RKO (cell line): ENCODE measurements at regions not wholly inside any gene's neighbourhood (a gene's known extent, or its start where the extent isn't known, plus 50 kb on each side); places are given as distances from the start of the nearest gene placed in this dataset.
"Not testable (repeated sequence)": the region's sequence is repeated elsewhere in the genome, so short reads cannot be mapped to it uniquely, and the experiment has no call there.

ENCODE experiments used
- DNase-seq: peaks from one replicate; pipeline ENCODE4 v3.0.0-alpha.2; 2016; ENCODE audit warnings: low spot score

GRCh38 chr5:39654715-39655114 is 229.9 kb upstream of the DAB2 start:
- DNase-seq: no peak

GRCh38 chr5:39652481-39652880 is 227.7 kb upstream of the DAB2 start:
- not testable (repeated sequence) for DNase-seq

- DNase-seq: no peak
These were observed 227.3 kb upstream of the DAB2 start for GRCh38 chr5:39652036-39652435.

- DNase-seq: no peak
These were observed 225.4 kb upstream of the DAB2 start for GRCh38 chr5:39650008-39650762.

GRCh38 chr5:39648848-39649227 is 224.1 kb upstream of the DAB2 start:
- DNase-seq: peak; percentile 70

- DNase-seq: no peak
These were observed 223.5 kb upstream of the DAB2 start for GRCh38 chr5:39648085-39648847.

GRCh38 chr5:39640552-39640951 is 215.8 kb upstream of the DAB2 start:
- no peak for DNase-seq

GRCh38 chr5:39639618-39640089 is 214.9 kb upstream of the DAB2 start:
- DNase-seq: peak; percentile 5

- peak; percentile 6 for DNase-seq
These were observed 214.0 kb upstream of the DAB2 start for GRCh38 chr5:39638813-39639212.

- DNase-seq: no peak
These were observed 208.3 kb upstream of the DAB2 start for GRCh38 chr5:39633057-39633456.

GRCh38 chr5:39631958-39632357 is 207.2 kb upstream of the DAB2 start:
- no peak for DNase-seq

GRCh38 chr5:39629946-39630345 is 205.2 kb upstream of the DAB2 start:
- no peak for DNase-seq

GRCh38 chr5:39628348-39628747 is 203.6 kb upstream of the DAB2 start:
- DNase-seq: no peak

GRCh38 chr5:39624890-39625289 is 200.1 kb upstream of the DAB2 start:
- no peak for DNase-seq

- peak; percentile 6 for DNase-seq
These were observed 199.6 kb upstream of the DAB2 start for GRCh38 chr5:39624268-39624886.

- no peak for DNase-seq
These were observed 198.6 kb upstream of the DAB2 start for GRCh38 chr5:39623291-39623865.

GRCh38 chr5:39622281-39622680 is 197.5 kb upstream of the DAB2 start:
- no peak for DNase-seq

- DNase-seq: no peak
These were observed 194.5 kb upstream of the DAB2 start for GRCh38 chr5:39619168-39619818.

GRCh38 chr5:39618391-39618790 is 193.6 kb upstream of the DAB2 start:
- no peak for DNase-seq

- DNase-seq: no peak
These were observed 191.4 kb upstream of the DAB2 start for GRCh38 chr5:39616131-39616530.

GRCh38 chr5:39611076-39611475 is 186.3 kb upstream of the DAB2 start:
- not testable (repeated sequence) for DNase-seq

GRCh38 chr5:39608024-39608423 is 183.2 kb upstream of the DAB2 start:
- DNase-seq: no peak
